Urinary bladder (tissue), 3 donors: ENCODE measurements at regions not wholly inside any gene's neighbourhood (a gene's known extent, or its start where the extent isn't known, plus 50 kb on each side); places are given as distances from the start of the nearest gene placed in this dataset.

Experiments
- DNase-seq: peaks from one replicate; pipeline ENCODE4 v3.0.0-alpha.2; 2015; ENCODE audit errors: extremely low spot score
- H3K27ac ChIP-seq: one replicate; pipeline ENCODE4 v1.5.1; 2013; ENCODE audit warnings: low read depth, mild to moderate bottlenecking, moderate library complexity
- H3K36me3 ChIP-seq: one replicate; pipeline ENCODE4 v1.6.1; 2013; ENCODE audit warnings: mild to moderate bottlenecking, moderate library complexity; ENCODE audit not compliant: insufficient read depth
- H3K4me1 ChIP-seq: one replicate; pipeline ENCODE4 v1.6.1; 2013; ENCODE audit warnings: mild to moderate bottlenecking, moderate library complexity; ENCODE audit not compliant: insufficient read depth
- H3K4me3 ChIP-seq: one replicate; pipeline ENCODE4 v1.5.1; 2013; ENCODE audit warnings: low read depth, low read length
- WGBS: extraction: QIAGEN DNeasy Blood & Tissue Kit; methylation state at CpG from one replicate; pipeline ENCODE4 v1.1.7; 2013; 5-methylcytosine and 5-hydroxymethylcytosine counted together
- donor health status: healthy with polysubstance abuse.
- donor health status: healthy.

GRCh38 chr14:82091097-82091496 is 557.4 kb upstream of the SEL1L start:
- Histone ChIP-seq H3K27ac (no peak overlapping the region), H3K4me1 (no peaks in the 10 kb centered on the region), H3K4me3 (no peak overlapping the region), H3K36me3 (no peaks in the 10 kb centered on the region)
- 89% methylated on average over 2 of the region's 2 CpGs for WGBS
- DNase-seq, result no peak

- no peak overlapping the region for H3K4me3 ChIP-seq
- H3K4me1 ChIP-seq, result no peaks in the 10 kb centered on the region
- H3K36me3 ChIP-seq, result peaks cover 2% of the 10 kb centered on the region
- 42% methylated on average over 5 of the region's 5 CpGs for WGBS
- H3K27ac ChIP-seq, result no peak overlapping the region
- DNase-seq, result no peak
Observed at GRCh38 chr14:82094829-82095345, 561.2 kb upstream of the SEL1L start.

GRCh38 chr14:82104013-82104412 is 570.4 kb upstream of the SEL1L start:
- Histone ChIP-seq H3K36me3 (no peaks in the 10 kb centered on the region), H3K27ac (no peak overlapping the region), H3K4me3 (no peak overlapping the region), H3K4me1 (no peaks in the 10 kb centered on the region)
- DNase-seq, result no peak
- 53% methylated on average over 1 of the region's 1 CpG for WGBS

- no peak overlapping the region for H3K4me3 ChIP-seq
- H3K36me3 ChIP-seq, result no peaks in the 10 kb centered on the region
- H3K4me1 ChIP-seq, result no peaks in the 10 kb centered on the region
- WGBS, result 56% methylated on average over 1 of the region's 1 CpG
- H3K27ac ChIP-seq, result no peak overlapping the region
- DNase-seq, result no peak
Observed at GRCh38 chr14:82112210-82112839, 578.7 kb upstream of the SEL1L start.

- no peak overlapping the region for H3K4me3 ChIP-seq
- DNase-seq, result no peak
- H3K36me3 ChIP-seq, result no peaks in the 10 kb centered on the region
- H3K4me1 ChIP-seq, result no peaks in the 10 kb centered on the region
- 79% methylated on average over 2 of the region's 2 CpGs for WGBS
- H3K27ac ChIP-seq, result no peak overlapping the region
Observed at GRCh38 chr14:82113007-82113406, 579.4 kb upstream of the SEL1L start.

- WGBS, result 66% methylated on average over 1 of the region's 1 CpG
- Histone ChIP-seq H3K27ac (no peak overlapping the region), H3K36me3 (no peaks in the 10 kb centered on the region), H3K4me1 (no peaks in the 10 kb centered on the region), H3K4me3 (no peak overlapping the region)
- no peak for DNase-seq
Observed at GRCh38 chr14:82113710-82114109, 580.1 kb upstream of the SEL1L start.

GRCh38 chr14:82116721-82117120 is 583.1 kb upstream of the SEL1L start:
- DNase-seq, result no peak
- Histone ChIP-seq H3K4me1 (no peaks in the 10 kb centered on the region), H3K27ac (no peak overlapping the region), H3K36me3 (no peaks in the 10 kb centered on the region), H3K4me3 (no peak overlapping the region)

- no peak for DNase-seq
- no peaks in the 10 kb centered on the region for H3K4me1 ChIP-seq
- no peaks in the 10 kb centered on the region for H3K36me3 ChIP-seq
- H3K27ac ChIP-seq, result no peak overlapping the region
- WGBS, result 85% methylated on average over 1 of the region's 1 CpG
- H3K4me3 ChIP-seq, result no peak overlapping the region
Observed at GRCh38 chr14:82122655-82123054, 589.0 kb upstream of the SEL1L start.

GRCh38 chr14:82124511-82124910 is 590.9 kb upstream of the SEL1L start:
- Histone ChIP-seq H3K36me3 (no peaks in the 10 kb centered on the region), H3K27ac (peak overlapping the region; percentile 10), H3K4me1 (no peaks in the 10 kb centered on the region), H3K4me3 (no peak overlapping the region)
- 69% methylated on average over 2 of the region's 2 CpGs for WGBS
- no peak for DNase-seq

GRCh38 chr14:82126006-82126405 is 592.4 kb upstream of the SEL1L start:
- 78% methylated on average over 2 of the region's 2 CpGs for WGBS
- no peaks in the 10 kb centered on the region for H3K4me1 ChIP-seq
- DNase-seq, result no peak
- H3K36me3 ChIP-seq, result no peaks in the 10 kb centered on the region
- H3K4me3 ChIP-seq, result no peak overlapping the region
- H3K27ac ChIP-seq, result no peak overlapping the region

GRCh38 chr14:82134411-82134810 is 600.8 kb upstream of the SEL1L start:
- 0% methylated on average over 1 of the region's 1 CpG for WGBS
- no peak overlapping the region for H3K4me3 ChIP-seq
- H3K27ac ChIP-seq, result no peak overlapping the region
- H3K4me1 ChIP-seq, result no peaks in the 10 kb centered on the region
- H3K36me3 ChIP-seq, result no peaks in the 10 kb centered on the region
- no peak for DNase-seq

- no peaks in the 10 kb centered on the region for H3K36me3 ChIP-seq
- no peak overlapping the region for H3K27ac ChIP-seq
- H3K4me3 ChIP-seq, result no peak overlapping the region
- 77% methylated on average over 1 of the region's 1 CpG for WGBS
- no peaks in the 10 kb centered on the region for H3K4me1 ChIP-seq
- DNase-seq, result no peak
Observed at GRCh38 chr14:82138431-82138830, 604.8 kb upstream of the SEL1L start.

- no peaks in the 10 kb centered on the region for H3K4me1 ChIP-seq
- no peaks in the 10 kb centered on the region for H3K36me3 ChIP-seq
- no peak for DNase-seq
- H3K27ac ChIP-seq, result no peak overlapping the region
- no peak overlapping the region for H3K4me3 ChIP-seq
Observed at GRCh38 chr14:82146846-82147245, 613.2 kb upstream of the SEL1L start.

GRCh38 chr14:82153689-82154088 is 620.0 kb upstream of the SEL1L start:
- WGBS, result 91% methylated on average over 4 of the region's 4 CpGs
- Histone ChIP-seq H3K27ac (no peak overlapping the region), H3K4me3 (no peak overlapping the region), H3K4me1 (no peaks in the 10 kb centered on the region), H3K36me3 (no peaks in the 10 kb centered on the region)
- DNase-seq, result no peak

- no peak for DNase-seq
- Histone ChIP-seq H3K36me3 (no peaks in the 10 kb centered on the region), H3K4me3 (no peak overlapping the region), H3K4me1 (no peaks in the 10 kb centered on the region), H3K27ac (no peak overlapping the region)
- 96% methylated on average over 3 of the region's 3 CpGs for WGBS
Observed at GRCh38 chr14:82159624-82160023, 626.0 kb upstream of the SEL1L start.
